Caco-2 (cell line): ENCODE measurements at regions not wholly inside any gene's neighbourhood (a gene's known extent, or its start where the extent isn't known, plus 50 kb on each side); places are given as distances from the start of the nearest gene placed in this dataset.

ENCODE experiments used
- BruUV-seq: library from RNA; stranded (reverse); fragments of 400-500 nt; replicated peaks from 2 replicates; lab custom pipeline; 2021; lab: Mats Ljungman, UMichigan
- CTCF ChIA-PET: fragments of 300-600 bp; sonication (Branson Sonifier 250); formaldehyde crosslinking; loops from one replicate; lab custom pipeline; 2022; ENCODE audit warnings: antibody characterized with exemption; lab: Charles Lee
- POLR2A ChIA-PET: fragments of 300-600 bp; sonication (Branson Sonifier 250); formaldehyde crosslinking; loops from one replicate; lab custom pipeline; 2022; ENCODE audit warnings: antibody characterized with exemption; lab: Charles Lee
- DNase-seq, 2 experiments: peaks; one replicate each; pipeline versions ENCODE4 v3.0.0 to v3.0.0-alpha.2; 2020 to 2022
- H3K27me3 ChIP-seq: replicated peaks from 2 replicates; pipeline ENCODE4 v1.6.0; 2011; ENCODE audit warnings: low read length; ENCODE audit not compliant: control insufficient read depth, insufficient read depth
- H3K36me3 ChIP-seq: 2 replicates; pipeline ENCODE4 v1.5.1; 2011; ENCODE audit warnings: low read length; ENCODE audit not compliant: control insufficient read depth, insufficient read depth
- H3K4me1 ChIP-seq: fragments of 250-450 bp; sonication (Bioruptor Pico); 2 replicates; pipeline ENCODE4 v1.5.1; 2020; ENCODE audit warnings: mild to moderate bottlenecking
- H3K4me3 ChIP-seq: 2 replicates; pipeline ENCODE4 v1.5.1; 2011; ENCODE audit warnings: low read depth, mild to moderate bottlenecking, control low read depth, low read length
- H3K9me3 ChIP-seq: fragments of 250-450 bp; sonication (Bioruptor Pico); 2 replicates; pipeline ENCODE4 v1.5.1; 2020; ENCODE audit warnings: mild to moderate bottlenecking, moderate library complexity
- H3K27ac Mint-ChIP-seq: one replicate; pipeline ENCODE4 v1.8.0; 2022; ENCODE audit warnings: mixed read lengths; ENCODE audit not compliant: unreplicated experiment
- H3K27me3 Mint-ChIP-seq: one replicate; pipeline ENCODE4 v1.8.0; 2022; ENCODE audit warnings: mixed read lengths; ENCODE audit not compliant: insufficient read depth, unreplicated experiment
- H3K36me3 Mint-ChIP-seq: one replicate; pipeline ENCODE4 v1.8.0; 2022; ENCODE audit warnings: mild to moderate bottlenecking, mixed read lengths; ENCODE audit not compliant: insufficient read depth, unreplicated experiment
- H3K4me1 Mint-ChIP-seq: one replicate; pipeline ENCODE4 v1.8.0; 2022; ENCODE audit warnings: low read depth, mixed read lengths; ENCODE audit not compliant: unreplicated experiment
- H3K4me3 Mint-ChIP-seq: one replicate; pipeline ENCODE4 v1.8.0; 2022; ENCODE audit warnings: mild to moderate bottlenecking, moderate library complexity, mixed read lengths; ENCODE audit not compliant: unreplicated experiment
- H3K9me3 Mint-ChIP-seq: one replicate; pipeline ENCODE4 v1.8.0; 2022; ENCODE audit warnings: mixed read lengths; ENCODE audit not compliant: unreplicated experiment
- CTCF ChIP-seq, 2 experiments: fragments of 200-600 bp in 1 of 2; IDR thresholded peaks; 1 replicate in 1 of 2; 2 replicates in 1 of 2; pipeline versions ENCODE4 v1.5.1 to v1.8.0; 2011 to 2022; ENCODE audit warnings: antibody characterized with exemption in 1 of 2, control low read depth in 1 of 2, inconsistent platforms in 1 of 2, low read depth in 1 of 2, low read length in 1 of 2, mild to moderate bottlenecking in 1 of 2, moderate library complexity in 1 of 2; ENCODE audit not compliant: insufficient read depth in 1 of 2, severe bottlenecking in 1 of 2, unreplicated experiment in 1 of 2
- intact Hi-C: fragments of 100-400 bp; cut with micrococcal nuclease; formaldehyde crosslinking; loops from one replicate; pipeline ENCODE4 v1.10.0; 2022; ENCODE audit not compliant: unreplicated experiment

DNA sequence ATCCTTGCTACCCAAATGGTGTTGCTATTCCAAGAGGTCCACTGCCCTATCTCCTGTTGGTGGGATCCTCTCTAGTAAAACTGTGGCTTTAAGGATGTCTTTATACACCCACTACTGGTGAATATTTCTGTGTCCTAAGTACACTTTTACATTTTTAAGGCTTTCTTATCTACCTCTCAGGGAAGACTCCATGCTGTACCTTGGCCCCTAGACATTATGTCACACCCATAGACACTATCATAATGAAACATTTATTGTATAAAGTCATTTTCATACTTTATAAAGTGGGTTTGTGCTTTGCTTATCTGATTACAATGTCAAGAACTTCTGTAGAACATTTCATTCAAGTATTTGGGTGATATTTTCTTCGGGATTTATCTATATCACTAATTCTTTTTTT is 270.3 kb upstream of the SNX7 start:
- no TSS peak for BruUV-seq
- H3K36me3 Mint-ChIP-seq = no peaks in the 10 kb centered on the region
- no peaks in the 10 kb centered on the region for H3K9me3 Mint-ChIP-seq
- no peaks in the 10 kb centered on the region for H3K27me3 ChIP-seq
- no peak overlapping the region for H3K4me3 ChIP-seq
- TF ChIP-seq CTCF (IDR thresholded peaks at IDR 0.05; ENCODE audit: insufficient read depth in 1 of 2, low read depth in 1 of 2, low read length in 1 of 2, severe bottlenecking in 1 of 2, unreplicated experiment in 1 of 2) = no peak
- H3K9me3 ChIP-seq = no peaks in the 10 kb centered on the region
- no peaks in the 10 kb centered on the region for H3K4me1 Mint-ChIP-seq
- ChIA-PET POLR2A (no interaction called here), CTCF (no interaction called here)
- H3K4me3 Mint-ChIP-seq = no peak overlapping the region
- no peak for DNase-seq
- no peaks in the 10 kb centered on the region for H3K4me1 ChIP-seq
- H3K27ac Mint-ChIP-seq = no peak overlapping the region
- intact Hi-C loops = no loop called here
- H3K27me3 Mint-ChIP-seq = no peaks in the 10 kb centered on the region
- H3K36me3 ChIP-seq = no peaks in the 10 kb centered on the region

- CTCF ChIA-PET = no interaction called here
Measured at GRCh38 chr1:98389809-98390208, 271.7 kb upstream of the SNX7 start.

DNA sequence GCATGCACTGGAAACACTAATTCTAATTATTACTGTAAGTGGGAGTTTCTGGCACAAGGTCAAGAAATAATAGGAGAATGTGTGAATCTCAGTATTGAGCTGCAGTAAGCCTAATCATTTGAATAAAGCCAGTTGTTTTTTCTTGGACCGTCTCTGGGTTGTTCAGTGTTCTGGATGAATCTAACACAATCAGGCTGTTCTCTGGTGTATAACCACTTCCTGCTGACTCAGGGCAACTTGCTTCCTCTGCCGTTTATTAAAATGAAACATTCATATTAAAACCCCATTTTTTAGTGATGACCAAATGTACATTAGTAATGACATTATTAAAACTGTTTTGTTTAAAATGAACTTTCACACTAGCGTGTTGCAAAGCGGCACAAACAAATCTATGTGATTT is 273.1 kb upstream of the SNX7 start:
- H3K4me1 Mint-ChIP-seq = no peaks in the 10 kb centered on the region
- Histone ChIP-seq H3K27me3 (no peaks in the 10 kb centered on the region), H3K4me1 (no peaks in the 10 kb centered on the region), H3K36me3 (no peaks in the 10 kb centered on the region), H3K4me3 (no peak overlapping the region), H3K9me3 (no peaks in the 10 kb centered on the region)
- CTCF ChIA-PET = no interaction called here
- H3K27me3 Mint-ChIP-seq = no peaks in the 10 kb centered on the region
- intact Hi-C loops = no loop called here
- no peaks in the 10 kb centered on the region for H3K9me3 Mint-ChIP-seq
- BruUV-seq = no TSS peak
- H3K36me3 Mint-ChIP-seq = no peaks in the 10 kb centered on the region
- TF ChIP-seq CTCF (IDR thresholded peaks at IDR 0.05; ENCODE audit: insufficient read depth in 1 of 2, low read depth in 1 of 2, low read length in 1 of 2, severe bottlenecking in 1 of 2, unreplicated experiment in 1 of 2) = no peak
- H3K27ac Mint-ChIP-seq = no peak overlapping the region
- POLR2A ChIA-PET = no interaction called here
- H3K4me3 Mint-ChIP-seq = no peak overlapping the region
- DNase-seq = no peak

More at GRCh38 chr1:98389809-98390208, 271.7 kb upstream of the SNX7 start:
- no peaks in the 10 kb centered on the region for H3K36me3 ChIP-seq
- Mint-ChIP-seq H3K27ac (no peak overlapping the region), H3K9me3 (no peaks in the 10 kb centered on the region), H3K4me1 (no peaks in the 10 kb centered on the region), H3K4me3 (no peak overlapping the region), H3K27me3 (no peaks in the 10 kb centered on the region), H3K36me3 (no peaks in the 10 kb centered on the region)
- H3K4me1 ChIP-seq = no peaks in the 10 kb centered on the region
- TF ChIP-seq CTCF (IDR thresholded peaks at IDR 0.05; ENCODE audit: insufficient read depth in 1 of 2, low read depth in 1 of 2, low read length in 1 of 2, severe bottlenecking in 1 of 2, unreplicated experiment in 1 of 2) = no peak
- H3K9me3 ChIP-seq = no peaks in the 10 kb centered on the region
- H3K4me3 ChIP-seq = no peak overlapping the region
- no peaks in the 10 kb centered on the region for H3K27me3 ChIP-seq
- intact Hi-C loops = no loop called here
- no TSS peak for BruUV-seq
- DNase-seq = no peak
- POLR2A ChIA-PET = no interaction called here
